CD1c-positive myeloid dendritic cell (primary cell): ENCODE measurements at regions not wholly inside any gene's neighbourhood (a gene's known extent, or its start where the extent isn't known, plus 50 kb on each side); places are given as distances from the start of the nearest gene placed in this dataset.

Source experiments
- DNase-seq: peaks from one replicate; pipeline ENCODE4 v3.0.0-alpha.2; 2016; ENCODE audit errors: extremely low spot score

DNA sequence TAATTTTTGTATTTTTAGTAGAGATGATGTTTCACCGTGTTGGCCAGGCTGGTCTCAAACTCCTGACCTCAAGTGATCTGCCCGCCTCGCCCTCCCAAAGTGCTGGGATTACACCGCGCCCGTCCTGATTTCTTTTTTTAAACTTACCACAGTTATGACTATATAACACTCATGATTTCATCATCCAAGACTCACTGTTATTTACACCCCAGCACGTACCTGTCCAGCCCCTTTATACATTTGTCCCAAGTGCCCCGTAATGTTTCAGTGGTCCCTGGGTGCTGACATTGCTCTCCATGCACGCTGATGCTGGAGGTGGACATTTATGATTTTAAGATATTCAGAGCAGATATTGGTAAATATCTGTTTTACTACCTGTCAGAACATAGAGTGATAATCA is 219.9 kb upstream of the GMDS start:
- DNase-seq, result no peak

GRCh38 chr6:2464641-2465040 is 219.2 kb upstream of the GMDS start:
- DNase-seq, result no peak

GRCh38 chr6:2462831-2463230 is 217.4 kb upstream of the GMDS start:
- DNase-seq, result no peak

- no peak for DNase-seq
These were observed 214.9 kb upstream of the GMDS start for GRCh38 chr6:2460216-2460745.

DNA sequence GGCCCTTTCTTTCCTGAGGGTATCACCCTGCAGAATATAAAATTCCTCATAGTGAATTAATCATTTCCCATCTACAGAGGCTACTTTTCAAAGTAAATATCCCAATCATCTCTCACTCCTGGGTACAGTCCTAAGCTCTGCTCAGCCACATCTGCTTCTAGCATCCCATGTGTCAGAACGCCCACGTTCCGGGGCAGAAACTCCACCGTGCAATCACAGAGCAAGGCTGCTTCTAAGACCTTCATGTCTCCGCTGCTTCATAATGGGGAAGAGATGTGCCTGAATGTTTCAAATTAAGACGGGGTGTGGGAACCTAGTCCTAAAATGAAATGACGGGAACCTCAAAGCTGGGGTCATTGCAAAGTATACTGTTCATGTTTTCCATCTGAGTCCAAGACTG is 208.8 kb upstream of the GMDS start:
- no peak for DNase-seq

DNA sequence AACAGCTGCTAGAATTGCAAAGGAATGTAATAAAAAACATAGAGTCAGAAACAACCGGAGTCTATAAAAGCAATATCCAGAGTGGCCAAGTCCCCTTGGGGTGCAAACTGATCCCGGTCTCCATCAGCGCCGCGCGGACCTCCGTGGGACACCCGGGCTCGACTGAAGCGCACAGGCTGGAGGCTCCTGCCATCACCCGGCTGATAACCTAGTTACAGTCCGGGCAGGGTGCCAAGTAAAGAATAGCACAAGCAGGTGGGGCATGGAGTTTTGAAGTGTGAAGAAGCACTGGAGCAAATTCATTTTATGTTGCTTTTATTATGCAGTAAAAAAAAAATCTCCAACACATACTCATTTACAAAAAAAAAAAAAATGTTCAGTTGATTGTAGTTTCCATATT is 205.1 kb upstream of the GMDS start:
- DNase-seq, result no peak

DNA sequence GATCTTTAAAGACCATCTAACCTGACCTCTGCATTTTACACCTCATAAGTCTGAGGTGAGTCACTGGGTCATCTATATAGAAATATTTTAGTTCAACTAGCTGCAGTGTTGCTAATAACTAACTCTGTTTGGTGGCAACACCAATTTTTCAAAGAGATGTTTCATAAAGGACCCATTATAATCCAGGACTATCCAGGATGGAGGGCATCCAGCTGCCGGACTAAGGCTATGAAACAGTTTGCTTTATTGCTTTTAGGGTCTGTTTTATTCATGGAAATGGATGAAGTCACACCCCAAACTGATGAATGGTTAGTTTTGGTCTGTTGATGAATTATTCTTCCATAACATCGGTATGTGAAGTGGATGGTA is 204.2 kb upstream of the GMDS start:
- DNase-seq, result no peak

GRCh38 chr6:2448826-2449571 is 203.6 kb upstream of the GMDS start:
- DNase-seq, result peak; percentile 66

DNA sequence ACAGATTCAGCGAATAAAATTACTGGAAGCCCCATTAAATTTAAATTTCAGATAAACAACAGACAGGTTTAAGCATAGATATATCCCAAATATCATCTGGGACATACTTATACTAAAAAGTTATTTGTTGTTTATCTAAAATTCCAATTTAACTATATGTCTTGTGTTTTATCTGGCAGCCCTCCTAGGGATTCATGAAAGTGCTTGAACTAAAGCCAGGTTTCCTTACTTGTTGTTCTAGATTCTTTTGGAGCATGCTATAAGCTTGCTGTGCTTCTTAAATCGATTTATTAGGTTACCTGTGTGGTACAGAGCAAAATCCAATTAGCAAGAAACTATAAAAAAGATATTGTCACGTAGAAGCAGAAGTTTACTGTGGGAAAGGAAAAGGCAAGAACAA is 202.5 kb upstream of the GMDS start:
- DNase-seq, result no peak

- no peak for DNase-seq
These were observed 202.0 kb upstream of the GMDS start for GRCh38 chr6:2447318-2447920.

- no peak for DNase-seq
These were observed 196.4 kb upstream of the GMDS start for GRCh38 chr6:2441601-2442475.

- no peak for DNase-seq
These were observed 195.1 kb upstream of the GMDS start for GRCh38 chr6:2440516-2440915.

- DNase-seq, result no peak
These were observed 194.2 kb upstream of the GMDS start for GRCh38 chr6:2439632-2440031.

DNA sequence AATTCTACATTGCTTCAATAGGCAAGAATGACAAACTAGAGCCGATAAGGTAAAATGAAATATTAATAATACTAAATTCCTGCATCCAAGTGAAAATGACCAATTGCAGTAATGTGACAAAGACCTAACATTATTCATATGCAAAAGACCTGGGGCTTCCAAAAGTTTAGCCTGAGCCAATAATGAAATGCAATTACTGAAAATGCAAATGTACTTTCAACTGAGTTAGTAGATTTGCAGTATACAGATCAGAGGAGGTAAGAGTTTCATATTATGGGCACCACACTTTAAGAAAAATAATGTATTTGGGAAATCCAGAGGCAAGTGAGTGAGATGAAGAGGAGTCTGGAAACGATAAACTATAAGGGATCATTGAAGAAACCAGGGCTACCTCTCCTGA is 193.7 kb upstream of the GMDS start:
- no peak for DNase-seq

DNA sequence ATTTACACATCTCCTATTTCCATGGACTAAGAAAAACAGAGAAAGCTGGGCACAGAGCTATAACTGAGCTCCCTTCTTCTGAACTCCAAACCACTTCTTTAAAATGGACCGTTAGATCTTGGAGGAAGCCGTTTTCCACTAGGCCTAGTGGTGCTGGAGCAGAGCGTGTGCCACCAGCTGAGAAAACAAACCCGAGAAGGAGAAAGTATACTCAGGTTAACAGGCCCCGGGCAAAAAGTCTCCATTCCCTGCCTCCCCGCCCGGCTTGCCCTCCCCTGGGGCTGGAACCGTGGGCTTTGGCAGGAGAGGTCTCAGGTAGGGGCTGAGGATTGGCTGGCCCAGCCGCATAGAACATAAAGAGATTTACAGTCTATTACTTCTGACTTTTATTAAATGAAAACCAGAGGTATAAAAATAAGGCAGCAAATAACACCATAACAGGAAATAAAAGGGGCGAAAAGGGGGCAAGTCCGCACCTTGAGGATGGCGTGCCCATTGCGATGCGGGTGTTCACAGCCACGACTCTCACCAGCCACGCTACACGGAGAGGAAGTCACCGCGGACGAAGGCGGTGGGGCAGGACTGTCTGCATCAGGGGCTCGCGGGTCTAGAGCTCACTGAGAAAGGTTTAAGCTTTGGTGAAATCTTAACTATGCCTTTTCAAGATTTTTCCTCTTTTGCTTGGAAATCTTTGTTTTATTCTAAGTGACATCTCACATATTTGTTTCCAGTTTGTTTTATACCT is 191.2 kb upstream of the GMDS start:
- no peak for DNase-seq

DNA sequence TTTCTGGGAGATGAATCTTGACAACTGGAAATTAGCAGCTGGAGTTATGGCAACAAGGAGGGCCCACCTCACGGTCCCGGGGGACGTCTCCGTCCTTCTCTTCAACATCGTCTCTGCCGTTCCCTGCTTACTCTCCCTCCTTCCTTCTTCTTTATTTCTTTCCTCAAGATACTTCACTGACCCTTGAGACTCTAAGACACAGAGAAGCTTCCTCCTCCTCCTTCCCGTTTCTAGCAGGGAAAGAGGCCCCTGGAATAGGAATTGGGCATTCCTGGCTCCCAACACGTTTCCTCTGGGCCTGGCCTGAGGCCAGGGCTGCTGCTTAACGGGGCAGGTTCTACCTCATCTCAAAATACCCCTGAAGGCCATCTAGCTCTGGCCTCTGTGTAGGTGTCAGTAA is 189.9 kb upstream of the GMDS start:
- DNase-seq, result no peak

DNA sequence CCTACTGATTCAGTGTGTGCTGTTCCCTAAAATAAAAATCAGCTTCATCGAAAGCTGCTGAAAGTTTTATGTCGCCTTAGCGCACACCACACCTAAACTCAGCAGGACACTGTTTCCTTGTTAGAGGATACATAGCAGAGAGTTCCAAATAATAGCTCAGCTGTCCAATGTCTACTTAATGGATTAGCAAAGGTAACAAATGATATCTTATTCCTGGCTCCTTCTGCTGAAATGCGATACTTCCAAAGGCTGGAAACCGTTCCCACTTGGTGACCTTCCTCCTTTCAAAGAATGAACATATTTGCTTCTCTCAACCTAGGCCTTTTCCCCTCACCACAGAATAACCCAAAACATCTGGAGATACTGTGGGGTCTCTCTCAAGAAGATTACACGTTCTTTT is 189.5 kb upstream of the GMDS start:
- DNase-seq, result no peak

- no peak for DNase-seq
These were observed 188.7 kb upstream of the GMDS start for GRCh38 chr6:2434116-2434515.

DNA sequence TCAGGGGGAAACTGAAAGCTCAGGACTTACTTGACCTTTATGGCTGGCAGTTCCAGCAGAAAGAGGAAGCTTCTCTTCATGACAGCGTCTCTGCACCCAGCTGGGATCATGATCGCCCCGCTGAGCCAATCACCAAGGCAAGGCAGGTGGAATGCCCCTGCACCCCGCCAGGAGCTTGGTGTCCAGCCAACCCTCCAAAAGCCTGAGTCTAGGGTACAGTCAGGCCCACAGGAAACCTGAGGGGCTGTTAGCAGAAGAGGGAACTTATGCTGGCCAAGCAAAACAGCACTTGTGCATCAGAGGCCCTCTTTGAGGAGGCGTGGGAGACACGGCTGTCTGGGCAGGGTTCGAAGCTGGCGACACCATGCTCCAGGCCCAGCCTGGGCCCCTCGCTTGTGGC is 188.3 kb upstream of the GMDS start:
- peak; percentile 8 for DNase-seq

- DNase-seq, result no peak
These were observed 187.9 kb upstream of the GMDS start for GRCh38 chr6:2433266-2433665.

GRCh38 chr6:2432292-2432691 is 186.9 kb upstream of the GMDS start:
- no peak for DNase-seq

DNA sequence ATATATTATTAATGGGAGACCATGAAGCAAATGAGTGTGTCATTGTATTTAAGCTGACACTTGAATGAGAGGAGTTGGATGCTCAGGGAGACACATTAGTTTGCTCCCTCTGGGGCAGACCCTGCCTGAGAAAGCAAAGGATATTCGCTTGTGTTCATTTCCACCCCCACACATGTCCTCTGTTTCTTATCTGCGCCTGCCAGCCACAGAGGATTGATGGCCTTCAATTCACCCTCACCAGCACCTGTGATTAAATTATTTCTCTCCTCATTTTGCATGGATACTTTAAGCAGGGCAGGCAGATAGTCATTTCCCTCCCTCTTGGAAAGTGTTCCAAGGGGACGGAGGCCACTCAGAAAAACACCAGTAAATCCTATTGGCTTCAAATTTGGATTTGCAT is 185.2 kb upstream of the GMDS start:
- no peak for DNase-seq
